HEK293 (cell line): ENCODE measurements at regions not wholly inside any gene's neighbourhood (a gene's known extent, or its start where the extent isn't known, plus 50 kb on each side); places are given as distances from the start of the nearest gene placed in this dataset.

Experiments
- CTCF ChIP-seq: fragments of 450-650 bp; formaldehyde crosslinking; IDR thresholded peaks from 2 replicates; pipeline ENCODE4 v1.5.1; 2016; ENCODE audit warnings: missing biosample characterization, missing genetic modification characterization
- GFI1B ChIP-seq: fragments of 450-650 bp; formaldehyde crosslinking; IDR thresholded peaks from 2 replicates; pipeline ENCODE4 v1.5.1; 2016; ENCODE audit warnings: missing biosample characterization, missing genetic modification characterization
- ZBTB21 ChIP-seq: fragments of 450-650 bp; formaldehyde crosslinking; IDR thresholded peaks from 2 replicates; pipeline ENCODE4 v1.5.1; 2017; ENCODE audit warnings: missing biosample characterization, missing genetic modification characterization
- ZNF121 ChIP-seq: fragments of 450-650 bp; formaldehyde crosslinking; IDR thresholded peaks from 2 replicates; pipeline ENCODE4 v1.5.1; 2016; ENCODE audit warnings: missing biosample characterization, missing genetic modification characterization
- ZNF174 ChIP-seq: fragments of 450-650 bp; formaldehyde crosslinking; IDR thresholded peaks from 2 replicates; pipeline ENCODE4 v1.5.0; 2017; ENCODE audit warnings: missing biosample characterization, mild to moderate bottlenecking, missing genetic modification characterization
- ZNF274 ChIP-seq, 2 experiments: fragments of 200-500 bp in 1 of 2; fragments of 450-650 bp in 1 of 2; sonication (Bioruptor generic) in 1 of 2; formaldehyde crosslinking in 1 of 2; IDR thresholded peaks; 2 replicates each; pipeline versions ENCODE4 v1.5.1 to v1.6.1; 2014 to 2016; ENCODE audit warnings: borderline replicate concordance in 1 of 2, inconsistent platforms in 1 of 2, low read length in 1 of 2, missing biosample characterization in 1 of 2, missing genetic modification characterization in 1 of 2
- ZNF488 ChIP-seq: fragments of 450-650 bp; formaldehyde crosslinking; IDR thresholded peaks from 2 replicates; pipeline ENCODE4 v1.5.1; 2016; ENCODE audit warnings: missing biosample characterization, missing genetic modification characterization
- ZNF777 ChIP-seq: fragments of 450-650 bp; formaldehyde crosslinking; IDR thresholded peaks from 2 replicates; pipeline ENCODE4 v1.5.1; 2017; ENCODE audit warnings: missing biosample characterization, missing genetic modification characterization, borderline replicate concordance
- TF ChIP-seq, protein P1 (sequence below): IDR thresholded peaks from 2 replicates; pipeline ENCODE4 v1.6.1; 2011; ENCODE audit warnings: mild to moderate bottlenecking, low read depth, low read length, borderline replicate concordance

DNA sequence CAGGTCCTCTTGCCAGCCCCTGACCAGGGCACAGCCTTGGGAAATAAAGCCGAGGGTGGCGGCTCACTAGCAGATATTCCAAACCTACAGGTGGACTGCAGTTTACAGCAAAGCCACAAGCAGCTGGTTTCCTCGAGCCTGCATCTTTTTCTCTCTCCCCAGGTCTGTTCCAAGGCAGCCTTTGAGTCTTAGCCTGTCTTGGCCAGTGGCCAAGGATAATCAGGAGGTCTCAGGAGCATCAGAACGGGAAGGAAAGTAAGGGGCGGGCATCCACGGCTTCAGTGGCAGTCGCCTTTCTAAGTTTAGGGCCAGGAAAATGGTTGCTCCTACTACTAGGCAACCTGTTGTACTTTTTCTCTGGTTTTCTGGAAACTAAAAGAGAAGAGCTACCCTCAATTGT lies 219.7 kb upstream of the ZMIZ1 start:
- no peak for TF ChIP-seq CTCF (tag by site-specific recombination)
- TF ChIP-seq ZNF121 = no peak
- TF ChIP-seq GFI1B (tag by site-specific recombination) = no peak
- TF ChIP-seq ZNF777 (tag by site-specific recombination) = no peak
- TF ChIP-seq ZNF274 (IDR thresholded peaks at IDR 0.05; ENCODE audit: low read length) = no peak
- no peak for TF ChIP-seq ZNF274 (tag by site-specific recombination; IDR thresholded peaks at IDR 0.05; ENCODE audit: borderline replicate concordance)
- TF ChIP-seq, protein P1, sequence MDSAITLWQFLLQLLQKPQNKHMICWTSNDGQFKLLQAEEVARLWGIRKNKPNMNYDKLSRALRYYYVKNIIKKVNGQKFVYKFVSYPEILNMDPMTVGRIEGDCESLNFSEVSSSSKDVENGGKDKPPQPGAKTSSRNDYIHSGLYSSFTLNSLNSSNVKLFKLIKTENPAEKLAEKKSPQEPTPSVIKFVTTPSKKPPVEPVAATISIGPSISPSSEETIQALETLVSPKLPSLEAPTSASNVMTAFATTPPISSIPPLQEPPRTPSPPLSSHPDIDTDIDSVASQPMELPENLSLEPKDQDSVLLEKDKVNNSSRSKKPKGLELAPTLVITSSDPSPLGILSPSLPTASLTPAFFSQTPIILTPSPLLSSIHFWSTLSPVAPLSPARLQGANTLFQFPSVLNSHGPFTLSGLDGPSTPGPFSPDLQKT = no peak
- TF ChIP-seq ZNF174 (tag by site-specific recombination) = no peak
- no peak for TF ChIP-seq ZBTB21
- TF ChIP-seq ZNF488 = no peak
